HepG2 (cell line): ENCODE measurements at regions not wholly inside any gene's neighbourhood (a gene's known extent, or its start where the extent isn't known, plus 50 kb on each side); places are given as distances from the start of the nearest gene placed in this dataset.

Experiments
- ATAC-seq: fragments of 200-7000 bp; cut with Tn5 transposase; 3 replicates; pipeline ENCODE4 v1.9.1; 2020; ENCODE audit warnings: mild to moderate bottlenecking, moderate library complexity
- BruUV-seq: library from RNA; stranded (reverse); fragments of 400-500 nt; replicated peaks from 2 replicates; lab custom pipeline; 2021; lab: Mats Ljungman, UMichigan
- CTCF ChIA-PET: fragments of 300-600 bp; formaldehyde crosslinking; extraction: SDS; loops from one replicate; lab custom pipeline; 2021; ENCODE audit warnings: low total read pairs, inconsistent platforms, low intra/inter-chr PET ratio; lab: Yijun Ruan, JAX
- POLR2A ChIA-PET: fragments of 350-600 bp; sonication (Branson Sonifier 250); formaldehyde crosslinking; loops from one replicate; lab custom pipeline; 2020; ENCODE audit warnings: antibody characterized with exemption, inconsistent platforms; lab: Yijun Ruan, JAX
- DNase-seq: peaks from one replicate; pipeline ENCODE4 v3.0.0-alpha.2; 2015; ENCODE audit warnings: low spot score
- FAIRE-seq: peaks from 3 replicates; lab custom pipeline; 2011; peaks lifted over from hg19 to GRCh38; lab: Jason Lieb, UNC
- H2AFZ ChIP-seq: one replicate; pipeline ENCODE4 v1.6.1; 2011; ENCODE audit warnings: low read length, inconsistent platforms
- H3K27ac ChIP-seq: fragments of 300-600 bp; 3 replicates; pipeline ENCODE4 v1.8.0; 2011; ENCODE audit warnings: mixed run types, mild to moderate bottlenecking, mixed read lengths, low read length, inconsistent platforms; ENCODE audit not compliant: insufficient read depth; ENCODE audit errors: extremely low read length
- H3K27me3 ChIP-seq, 2 experiments: fragments of 200-600 bp in 1 of 2; 2 replicates in 1 of 2; 3 replicates in 1 of 2; pipeline versions ENCODE4 v1.6.0 to v1.8.0; 2011; ENCODE audit warnings: low read length in 2 of 2, mild to moderate bottlenecking in 2 of 2, moderate library complexity in 2 of 2, inconsistent platforms in 1 of 2; ENCODE audit not compliant: insufficient read depth in 2 of 2, control insufficient read depth in 1 of 2
- H3K36me3 ChIP-seq, 2 experiments: fragments of 200-600 bp in 1 of 2; replicated peaks in 1 of 2; 2 replicates in 1 of 2; 3 replicates in 1 of 2; pipeline versions ENCODE4 v1.5.1 to v1.8.0; 2011; ENCODE audit warnings: low read length in 2 of 2, inconsistent platforms in 1 of 2; ENCODE audit not compliant: insufficient read depth in 2 of 2, control insufficient read depth in 1 of 2
- H3K4me1 ChIP-seq: 2 replicates; pipeline ENCODE4 v1.5.1; 2012; ENCODE audit warnings: low read length, inconsistent platforms; ENCODE audit not compliant: insufficient read depth
- H3K4me2 ChIP-seq: 2 replicates; pipeline ENCODE4 v1.6.0; 2011; ENCODE audit warnings: low read depth, low read length, inconsistent platforms
- H3K4me3 ChIP-seq, 3 experiments: fragments of 200-600 bp in 1 of 3; sonication (generic), shearing (Covaris generic) in 1 of 3; replicated peaks in 1 of 3; 2 replicates each; pipeline ENCODE4 v1.5.1; 2011 to 2016; ENCODE audit warnings: low read length in 3 of 3, inconsistent platforms in 2 of 3, low read depth in 2 of 3, mild to moderate bottlenecking in 2 of 3, control low read depth in 1 of 3, mixed read lengths in 1 of 3; ENCODE audit not compliant: insufficient read depth in 1 of 3
- H3K79me2 ChIP-seq: one replicate; pipeline ENCODE4 v1.6.1; 2011; ENCODE audit warnings: low read length, inconsistent platforms; ENCODE audit not compliant: insufficient read depth
- H3K9ac ChIP-seq: 2 replicates; pipeline ENCODE4 v1.6.0; 2011; ENCODE audit warnings: mild to moderate bottlenecking, low read depth, low read length, inconsistent platforms; ENCODE audit not compliant: insufficient read depth
- H3K9me3 ChIP-seq: 2 replicates; pipeline ENCODE4 v1.5.1; 2012; ENCODE audit warnings: mild to moderate bottlenecking, low read length
- H4K20me1 ChIP-seq: 2 replicates; pipeline ENCODE4 v1.6.0; 2011; ENCODE audit warnings: inconsistent platforms, mild to moderate bottlenecking, low read length, moderate library complexity; ENCODE audit not compliant: insufficient read depth
- CAMTA2 ChIP-seq: sonication (generic); formaldehyde crosslinking; IDR thresholded peaks from 2 replicates; pipeline ENCODE4 v1.4.0; 2020; ENCODE audit warnings: mild to moderate bottlenecking, missing genetic modification reagents, borderline replicate concordance
- EED ChIP-seq: sonication (generic); formaldehyde crosslinking; IDR thresholded peaks from 2 replicates; pipeline ENCODE4 v1.5.0; 2020; ENCODE audit warnings: mild to moderate bottlenecking, missing genetic modification reagents
- KLF16 ChIP-seq, 2 experiments: sonication (generic) in 1 of 2; formaldehyde crosslinking in 1 of 2; IDR thresholded peaks; 2 replicates each; pipeline versions ENCODE4 v1.6.1 to v1.8.0; 2016 to 2023; ENCODE audit warnings: missing genetic modification reagents in 2 of 2, missing compliant biosample characterization in 1 of 2
- NR3C1 ChIP-seq: sonication (generic); formaldehyde crosslinking; IDR thresholded peaks from 2 replicates; pipeline ENCODE4 v1.4.0; 2020; ENCODE audit warnings: missing genetic modification reagents
- THAP11 ChIP-seq: IDR thresholded peaks from 2 replicates; pipeline ENCODE4 v1.6.1; 2016; ENCODE audit warnings: missing biosample characterization, missing genetic modification reagents
- ZKSCAN1 ChIP-seq: fragments of 150-350 bp; IDR thresholded peaks from 2 replicates; pipeline ENCODE4 v1.6.1; 2014; ENCODE audit warnings: low read length
- ZNF30 ChIP-seq: sonication (generic); formaldehyde crosslinking; IDR thresholded peaks from 2 replicates; pipeline ENCODE4 v1.5.0; 2020; ENCODE audit warnings: mild to moderate bottlenecking, missing genetic modification reagents
- ZNF350 ChIP-seq: sonication (generic); formaldehyde crosslinking; IDR thresholded peaks from 2 replicates; pipeline ENCODE4 v1.4.0; 2020; ENCODE audit warnings: mild to moderate bottlenecking, low read depth, missing genetic modification reagents, borderline replicate concordance
- ZNF629 ChIP-seq: sonication (generic); formaldehyde crosslinking; conservative IDR thresholded peaks from 2 replicates; pipeline ENCODE4 v1.5.0; 2020; ENCODE audit warnings: missing genetic modification reagents
- ZNF724P ChIP-seq: sonication (generic); formaldehyde crosslinking; IDR thresholded peaks from 2 replicates; pipeline ENCODE4 v1.8.0; 2022; ENCODE audit warnings: missing genetic modification reagents, borderline replicate concordance
- ZSCAN9 ChIP-seq: IDR thresholded peaks from 2 replicates; pipeline ENCODE4 v1.6.1; 2016; ENCODE audit warnings: borderline replicate concordance
- WGBS: methylation state at CpG from one replicate; pipeline ENCODE4 v1.1.6; 2017; ENCODE audit warnings: low lambda C conversion rate; 5-methylcytosine and 5-hydroxymethylcytosine counted together
- in situ Hi-C: cut with HindIII; loops from 2 replicates; pipeline ENCODE4 v1.10.0; 2017; ENCODE audit warnings: low pct_unique_long_range_greater_than_20kb; ENCODE audit not compliant: extremely low pct_ligation_motif_present
- intact Hi-C: fragments of 100-400 bp; cut with micrococcal nuclease; formaldehyde crosslinking; loops from one replicate; pipeline ENCODE4 v1.10.0; 2022; ENCODE audit not compliant: unreplicated experiment
- TF ChIP-seq, protein P1 (sequence below): sonication (generic); formaldehyde crosslinking; IDR thresholded peaks from 2 replicates; pipeline ENCODE4 v1.4.0; 2020; ENCODE audit warnings: missing genetic modification reagents
- TF ChIP-seq, protein P2 (sequence below): sonication (generic); formaldehyde crosslinking; IDR thresholded peaks from 2 replicates; pipeline ENCODE4 v1.9.0; 2021; ENCODE audit warnings: missing genetic modification reagents, borderline replicate concordance
- TF ChIP-seq, protein P3 (sequence below): sonication (generic); formaldehyde crosslinking; IDR thresholded peaks from 2 replicates; pipeline ENCODE4 v1.8.0; 2022; ENCODE audit warnings: missing genetic modification reagents, mild to moderate bottlenecking, inconsistent platforms, borderline replicate concordance
- TF ChIP-seq, protein P4 (sequence below), 2 experiments: fragments of 450-650 bp in 1 of 2; sonication (generic) in 1 of 2; formaldehyde crosslinking; IDR thresholded peaks; 2 replicates each; pipeline versions ENCODE4 v1.5.0 to v1.8.0; 2020 to 2022; ENCODE audit warnings: mild to moderate bottlenecking in 1 of 2, missing genetic modification reagents in 1 of 2
- TF ChIP-seq, protein P5 (sequence below): sonication (generic); formaldehyde crosslinking; IDR thresholded peaks from 2 replicates; pipeline ENCODE4 v1.4.0; 2020; ENCODE audit warnings: mild to moderate bottlenecking, missing genetic modification reagents
- TF ChIP-seq, protein P6 (sequence below): sonication (generic); formaldehyde crosslinking; conservative IDR thresholded peaks from 2 replicates; pipeline ENCODE4 v1.4.0; 2020; ENCODE audit warnings: missing genetic modification reagents
- TF ChIP-seq, protein P7 (sequence below): IDR thresholded peaks from 2 replicates; pipeline ENCODE4 v1.6.1; 2016; ENCODE audit warnings: control low read depth

DNA sequence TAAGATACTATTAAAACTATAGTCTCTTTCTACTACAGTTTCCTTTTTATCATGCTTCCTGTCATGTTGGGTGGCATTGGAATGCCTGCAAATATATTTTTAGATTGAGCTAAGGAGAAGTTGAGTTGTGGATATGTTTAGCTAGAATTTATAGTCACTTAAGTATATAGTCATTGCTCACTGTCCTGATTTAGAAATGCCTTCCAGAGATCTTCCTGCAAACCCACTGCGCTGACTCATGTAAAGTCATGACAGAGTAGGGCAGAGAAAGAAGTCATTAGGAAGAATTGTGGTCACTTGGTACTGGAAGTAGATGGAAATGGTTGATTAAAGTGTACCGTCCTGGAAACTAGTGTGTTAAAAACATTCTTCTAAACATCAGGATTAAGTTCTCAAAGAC lies 490.3 kb upstream of the PABPC4L start:
- Histone ChIP-seq H3K9ac (no peak overlapping the region), H3K27ac (no peak overlapping the region), H3K9me3 (no peaks in the 10 kb centered on the region), H3K36me3 (no peaks in the 10 kb centered on the region), H2AFZ (no peak overlapping the region), H3K4me3 (no peak overlapping the region), H3K27me3 (no peaks in the 10 kb centered on the region), H4K20me1 (no peaks in the 10 kb centered on the region), H3K4me2 (no peak overlapping the region), H3K4me1 (no peaks in the 10 kb centered on the region), H3K79me2 (no peaks in the 10 kb centered on the region)
- DNase-seq, result no peak
- WGBS, result 48% methylated on average over 2 of the region's 2 CpGs
- no TSS peak for BruUV-seq
- intact Hi-C loops (no loop called here), in situ Hi-C loops (no loop called here)
- ChIA-PET CTCF (no interaction called here), POLR2A (no interaction called here)
- ATAC-seq, result no peak
- FAIRE-seq, result no peak
- TF ChIP-seq, protein P1, sequence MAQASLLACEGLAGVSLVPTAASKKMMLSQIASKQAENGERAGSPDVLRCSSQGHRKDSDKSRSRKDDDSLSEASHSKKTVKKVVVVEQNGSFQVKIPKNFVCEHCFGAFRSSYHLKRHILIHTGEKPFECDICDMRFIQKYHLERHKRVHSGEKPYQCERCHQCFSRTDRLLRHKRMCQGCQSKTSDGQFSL (CRISPR knock-in tag), result no peak
- TF ChIP-seq, protein P2, sequence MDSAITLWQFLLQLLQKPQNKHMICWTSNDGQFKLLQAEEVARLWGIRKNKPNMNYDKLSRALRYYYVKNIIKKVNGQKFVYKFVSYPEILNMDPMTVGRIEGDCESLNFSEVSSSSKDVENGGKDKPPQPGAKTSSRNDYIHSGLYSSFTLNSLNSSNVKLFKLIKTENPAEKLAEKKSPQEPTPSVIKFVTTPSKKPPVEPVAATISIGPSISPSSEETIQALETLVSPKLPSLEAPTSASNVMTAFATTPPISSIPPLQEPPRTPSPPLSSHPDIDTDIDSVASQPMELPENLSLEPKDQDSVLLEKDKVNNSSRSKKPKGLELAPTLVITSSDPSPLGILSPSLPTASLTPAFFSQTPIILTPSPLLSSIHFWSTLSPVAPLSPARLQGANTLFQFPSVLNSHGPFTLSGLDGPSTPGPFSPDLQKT (CRISPR knock-in tag), result no peak
- TF ChIP-seq, protein P3, sequence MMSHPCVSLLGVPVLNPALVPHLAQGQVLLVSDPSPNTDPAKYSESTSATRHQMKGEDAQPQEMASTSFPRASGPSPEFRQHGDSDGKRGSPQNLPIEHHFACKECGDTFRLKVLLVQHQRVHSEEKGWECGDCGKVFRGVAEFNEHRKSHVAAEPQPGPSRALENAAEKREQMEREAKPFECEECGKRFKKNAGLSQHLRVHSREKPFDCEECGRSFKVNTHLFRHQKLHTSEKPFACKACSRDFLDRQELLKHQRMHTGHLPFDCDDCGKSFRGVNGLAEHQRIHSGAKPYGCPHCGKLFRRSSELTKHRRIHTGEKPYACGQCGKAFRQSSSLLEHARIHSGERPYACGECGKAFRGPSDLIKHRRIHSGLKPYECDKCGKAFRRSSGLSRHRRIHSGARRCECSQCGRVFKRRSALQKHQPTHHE (CRISPR knock-in tag), result no peak
- TF ChIP-seq ZNF724P (CRISPR knock-in tag) (no peak), KLF16 (CRISPR knock-in tag; IDR thresholded peaks at IDR 0.05) (no peak), ZSCAN9 (CRISPR knock-in tag) (no peak), ZNF350 (CRISPR knock-in tag) (no peak), EED (CRISPR knock-in tag) (no peak), CAMTA2 (CRISPR knock-in tag) (no peak), ZNF629 (no peak), ZKSCAN1 (no peak), NR3C1 (no peak), THAP11 (CRISPR knock-in tag) (no peak), ZNF30 (no peak)
- TF ChIP-seq, protein P4, sequence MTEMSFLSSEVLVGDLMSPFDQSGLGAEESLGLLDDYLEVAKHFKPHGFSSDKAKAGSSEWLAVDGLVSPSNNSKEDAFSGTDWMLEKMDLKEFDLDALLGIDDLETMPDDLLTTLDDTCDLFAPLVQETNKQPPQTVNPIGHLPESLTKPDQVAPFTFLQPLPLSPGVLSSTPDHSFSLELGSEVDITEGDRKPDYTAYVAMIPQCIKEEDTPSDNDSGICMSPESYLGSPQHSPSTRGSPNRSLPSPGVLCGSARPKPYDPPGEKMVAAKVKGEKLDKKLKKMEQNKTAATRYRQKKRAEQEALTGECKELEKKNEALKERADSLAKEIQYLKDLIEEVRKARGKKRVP (CRISPR knock-in tag; IDR thresholded peaks at IDR 0.05), result no peak
- TF ChIP-seq, protein P5, sequence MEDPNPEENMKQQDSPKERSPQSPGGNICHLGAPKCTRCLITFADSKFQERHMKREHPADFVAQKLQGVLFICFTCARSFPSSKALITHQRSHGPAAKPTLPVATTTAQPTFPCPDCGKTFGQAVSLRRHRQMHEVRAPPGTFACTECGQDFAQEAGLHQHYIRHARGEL, result no peak
- TF ChIP-seq, protein P6, sequence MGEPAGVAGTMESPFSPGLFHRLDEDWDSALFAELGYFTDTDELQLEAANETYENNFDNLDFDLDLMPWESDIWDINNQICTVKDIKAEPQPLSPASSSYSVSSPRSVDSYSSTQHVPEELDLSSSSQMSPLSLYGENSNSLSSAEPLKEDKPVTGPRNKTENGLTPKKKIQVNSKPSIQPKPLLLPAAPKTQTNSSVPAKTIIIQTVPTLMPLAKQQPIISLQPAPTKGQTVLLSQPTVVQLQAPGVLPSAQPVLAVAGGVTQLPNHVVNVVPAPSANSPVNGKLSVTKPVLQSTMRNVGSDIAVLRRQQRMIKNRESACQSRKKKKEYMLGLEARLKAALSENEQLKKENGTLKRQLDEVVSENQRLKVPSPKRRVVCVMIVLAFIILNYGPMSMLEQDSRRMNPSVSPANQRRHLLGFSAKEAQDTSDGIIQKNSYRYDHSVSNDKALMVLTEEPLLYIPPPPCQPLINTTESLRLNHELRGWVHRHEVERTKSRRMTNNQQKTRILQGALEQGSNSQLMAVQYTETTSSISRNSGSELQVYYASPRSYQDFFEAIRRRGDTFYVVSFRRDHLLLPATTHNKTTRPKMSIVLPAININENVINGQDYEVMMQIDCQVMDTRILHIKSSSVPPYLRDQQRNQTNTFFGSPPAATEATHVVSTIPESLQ (CRISPR knock-in tag), result no peak
- TF ChIP-seq, protein P7, sequence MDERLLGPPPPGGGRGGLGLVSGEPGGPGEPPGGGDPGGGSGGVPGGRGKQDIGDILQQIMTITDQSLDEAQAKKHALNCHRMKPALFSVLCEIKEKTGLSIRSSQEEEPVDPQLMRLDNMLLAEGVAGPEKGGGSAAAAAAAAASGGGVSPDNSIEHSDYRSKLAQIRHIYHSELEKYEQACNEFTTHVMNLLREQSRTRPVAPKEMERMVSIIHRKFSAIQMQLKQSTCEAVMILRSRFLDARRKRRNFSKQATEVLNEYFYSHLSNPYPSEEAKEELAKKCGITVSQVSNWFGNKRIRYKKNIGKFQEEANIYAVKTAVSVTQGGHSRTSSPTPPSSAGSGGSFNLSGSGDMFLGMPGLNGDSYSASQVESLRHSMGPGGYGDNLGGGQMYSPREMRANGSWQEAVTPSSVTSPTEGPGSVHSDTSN (CRISPR knock-in tag), result no peak
